ENCODE measurements at regions not wholly inside any gene's neighbourhood (a gene's known extent, or its start where the extent isn't known, plus 50 kb on each side); places are given as distances from the start of the nearest gene placed in this dataset.

- TF ChIP-seq, protein P1, sequence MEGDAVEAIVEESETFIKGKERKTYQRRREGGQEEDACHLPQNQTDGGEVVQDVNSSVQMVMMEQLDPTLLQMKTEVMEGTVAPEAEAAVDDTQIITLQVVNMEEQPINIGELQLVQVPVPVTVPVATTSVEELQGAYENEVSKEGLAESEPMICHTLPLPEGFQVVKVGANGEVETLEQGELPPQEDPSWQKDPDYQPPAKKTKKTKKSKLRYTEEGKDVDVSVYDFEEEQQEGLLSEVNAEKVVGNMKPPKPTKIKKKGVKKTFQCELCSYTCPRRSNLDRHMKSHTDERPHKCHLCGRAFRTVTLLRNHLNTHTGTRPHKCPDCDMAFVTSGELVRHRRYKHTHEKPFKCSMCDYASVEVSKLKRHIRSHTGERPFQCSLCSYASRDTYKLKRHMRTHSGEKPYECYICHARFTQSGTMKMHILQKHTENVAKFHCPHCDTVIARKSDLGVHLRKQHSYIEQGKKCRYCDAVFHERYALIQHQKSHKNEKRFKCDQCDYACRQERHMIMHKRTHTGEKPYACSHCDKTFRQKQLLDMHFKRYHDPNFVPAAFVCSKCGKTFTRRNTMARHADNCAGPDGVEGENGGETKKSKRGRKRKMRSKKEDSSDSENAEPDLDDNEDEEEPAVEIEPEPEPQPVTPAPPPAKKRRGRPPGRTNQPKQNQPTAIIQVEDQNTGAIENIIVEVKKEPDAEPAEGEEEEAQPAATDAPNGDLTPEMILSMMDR (IDR thresholded peaks at IDR 0.05), result peak in 1 of 3 experiments; percentile 21
- no peak for TF ChIP-seq POLR2AphosphoS5 (IDR thresholded peaks at IDR 0.05; ENCODE audit: insufficient read depth in 1 of 2, low read depth in 1 of 2)
Observed at GRCh38 chr1:233518344-233518743, 95.6 kb upstream of the KCNK1 start.

Data from vagina (tissue), 2 donors.